Stimulated activated CD4-positive, alpha-beta T cell treated with anti-CD3 and anti-CD28 coated beads, TNF-alpha, amount 100 ng/mL, for 24 hours (primary cell): ENCODE measurements at regions not wholly inside any gene's neighbourhood (a gene's known extent, or its start where the extent isn't known, plus 50 kb on each side); places are given as distances from the start of the nearest gene placed in this dataset.

Experiments used
- DNase-seq, 3 experiments: peaks; one replicate each; pipeline ENCODE4 v3.0.0-alpha.2; 2020; ENCODE audit warnings: low read depth in 3 of 3

- no peak for DNase-seq
Measured at GRCh38 chr1:222171005-222171404, 376.9 kb downstream of the HHIPL2 start.

- no peak for DNase-seq
Measured at GRCh38 chr1:222168621-222169020, 379.3 kb downstream of the HHIPL2 start.

GRCh38 chr1:222167896-222168295 lies 380.0 kb downstream of the HHIPL2 start:
- no peak for DNase-seq

GRCh38 chr1:222167111-222167510 lies 380.8 kb downstream of the HHIPL2 start:
- DNase-seq: peak in 1 of 3 experiments; percentile 14

GRCh38 chr1:222165629-222166028 lies 382.3 kb downstream of the HHIPL2 start:
- DNase-seq: no peak

GRCh38 chr1:222163895-222164294 lies 384.0 kb downstream of the HHIPL2 start:
- DNase-seq: no peak

- no peak for DNase-seq
Measured at GRCh38 chr1:222161676-222162075, 386.2 kb downstream of the HHIPL2 start.

- DNase-seq: no peak
Measured at GRCh38 chr1:222157612-222158011, 390.3 kb downstream of the HHIPL2 start.

GRCh38 chr1:222140206-222140605 lies 398.3 kb upstream of the DUSP10 start:
- no peak for DNase-seq

GRCh38 chr1:222138095-222138494 lies 396.2 kb upstream of the DUSP10 start:
- DNase-seq: no peak

GRCh38 chr1:222136869-222137268 lies 395.0 kb upstream of the DUSP10 start:
- DNase-seq: no peak

- DNase-seq: no peak
Measured at GRCh38 chr1:222129041-222129440, 387.2 kb upstream of the DUSP10 start.

GRCh38 chr1:222127526-222128152 lies 385.8 kb upstream of the DUSP10 start:
- no peak for DNase-seq

- no peak for DNase-seq
Measured at GRCh38 chr1:222127096-222127495, 385.2 kb upstream of the DUSP10 start.

GRCh38 chr1:222126052-222126451 lies 384.2 kb upstream of the DUSP10 start:
- DNase-seq: no peak

GRCh38 chr1:222124602-222125001 lies 382.7 kb upstream of the DUSP10 start:
- no peak for DNase-seq

GRCh38 chr1:222123111-222123510 lies 381.2 kb upstream of the DUSP10 start:
- no peak for DNase-seq

- DNase-seq: no peak
Measured at GRCh38 chr1:222117809-222118208, 375.9 kb upstream of the DUSP10 start.

- no peak for DNase-seq
Measured at GRCh38 chr1:222114536-222115156, 372.8 kb upstream of the DUSP10 start.

- DNase-seq: no peak
Measured at GRCh38 chr1:222109836-222110235, 367.9 kb upstream of the DUSP10 start.

GRCh38 chr1:222107975-222108374 lies 366.1 kb upstream of the DUSP10 start:
- no peak for DNase-seq

- no peak for DNase-seq
Measured at GRCh38 chr1:222107267-222107666, 365.4 kb upstream of the DUSP10 start.

GRCh38 chr1:222106377-222106776 lies 364.5 kb upstream of the DUSP10 start:
- no peak for DNase-seq

GRCh38 chr1:222105861-222106260 lies 364.0 kb upstream of the DUSP10 start:
- no peak for DNase-seq
